Lower leg skin (tissue), 4 donors: ENCODE measurements at regions not wholly inside any gene's neighbourhood (a gene's known extent, or its start where the extent isn't known, plus 50 kb on each side); places are given as distances from the start of the nearest gene placed in this dataset.

Experiments
- DNase-seq, 2 donors: peaks; one replicate each; pipeline ENCODE4 v3.0.0-alpha.2; 2019; ENCODE audit warnings: low spot score in 2 of 2
- H3K4me3 ChIP-seq: fragments of 200-600 bp; sonication (generic); 2 replicates; pipeline ENCODE4 v1.5.1; 2017; ENCODE audit warnings: mild to moderate bottlenecking, low read depth; ENCODE audit not compliant: poor library complexity, severe bottlenecking
- CTCF ChIP-seq, 3 donors: fragments of 450-650 bp; IDR thresholded peaks; one replicate each; pipeline ENCODE4 v1.5.1; 2016; ENCODE audit warnings: antibody characterized with exemption in 3 of 3, mild to moderate bottlenecking in 3 of 3, moderate library complexity in 2 of 3
- POLR2A ChIP-seq, 2 donors: fragments of 450-650 bp; IDR thresholded peaks; one replicate each; pipeline ENCODE4 v1.6.1; 2016 to 2017; ENCODE audit warnings: antibody characterized with exemption in 2 of 2, mild to moderate bottlenecking in 1 of 2, moderate library complexity in 1 of 2
- WGBS, 2 donors: methylation state at CpG; one replicate each; pipeline ENCODE4 v1.1.5; 2018; 5-methylcytosine and 5-hydroxymethylcytosine counted together
- intact Hi-C: fragments of 100-400 bp; cut with DNase I; formaldehyde crosslinking; loops from one replicate; pipeline ENCODE4 v1.15.0; 2023; ENCODE audit warnings: low total_unique reads

GRCh38 chr2:221229099-221229498, 343.0 kb downstream of the EPHA4 start:
- TF ChIP-seq POLR2A (IDR thresholded peaks at IDR 0.05) (no peak), CTCF (IDR thresholded peaks at IDR 0.05) (no peak)
- H3K4me3 ChIP-seq: no peak overlapping the region
- no peak for DNase-seq
- intact Hi-C loops: no loop called here

DNA sequence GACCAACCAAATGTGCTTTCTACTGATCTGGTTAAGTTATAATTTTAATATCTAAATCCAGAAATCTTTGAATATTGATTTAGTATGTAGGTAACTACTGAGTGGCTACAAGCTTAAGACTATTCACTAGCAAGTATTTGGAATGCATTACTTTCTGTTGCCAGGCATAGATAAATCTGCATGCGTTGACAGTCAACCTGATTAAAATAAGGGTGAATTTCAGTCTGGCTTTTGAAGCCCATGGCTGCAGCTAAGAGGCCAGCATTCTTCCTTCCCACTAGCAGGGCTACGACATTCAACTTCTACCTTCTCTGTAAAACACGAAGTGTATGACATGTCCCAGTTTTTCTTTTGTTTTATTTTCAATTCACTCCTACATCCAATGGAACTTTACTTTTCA, 340.6 kb downstream of the EPHA4 start:
- 84 to 85% methylated on average over 3 of the region's 3 CpGs for WGBS, 2 donors
- TF ChIP-seq POLR2A (IDR thresholded peaks at IDR 0.05) (no peak), CTCF (IDR thresholded peaks at IDR 0.05) (no peak)
- no peak for DNase-seq
- intact Hi-C loops: loop anchor here (5.0 kb wide), 1 partner anchor 1316 kb away; no protein-coding TSS in a partner anchor
- H3K4me3 ChIP-seq: no peak overlapping the region

DNA sequence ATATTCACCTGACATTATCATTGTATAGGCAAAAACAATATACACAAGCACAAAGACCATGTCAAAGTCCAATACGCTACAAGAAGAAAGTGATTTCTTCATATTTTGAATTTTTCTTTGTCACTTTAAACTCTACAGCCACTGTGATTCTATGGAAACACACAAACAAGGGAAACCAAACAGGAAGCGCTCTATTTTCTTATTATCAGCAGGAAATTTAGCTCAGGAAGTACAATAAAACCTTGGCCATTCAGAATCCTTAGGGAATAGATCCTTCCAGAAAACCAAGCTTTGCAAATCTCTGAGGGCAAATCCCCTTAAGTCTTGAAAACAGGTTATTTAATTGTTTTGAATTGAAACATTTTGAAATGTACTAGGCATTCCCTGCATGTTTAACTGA, 336.2 kb downstream of the EPHA4 start:
- TF ChIP-seq POLR2A (IDR thresholded peaks at IDR 0.05): no peak
- TF ChIP-seq CTCF (IDR thresholded peaks at IDR 0.05): no peak
- H3K4me3 ChIP-seq: no peak overlapping the region
- no peak for DNase-seq
- intact Hi-C loops: no loop called here
- WGBS, 2 donors: 68 to 75% methylated on average over 2 of the region's 2 CpGs

GRCh38 chr2:221241072-221241471, 331.0 kb downstream of the EPHA4 start:
- no peak overlapping the region for H3K4me3 ChIP-seq
- intact Hi-C loops: no loop called here
- WGBS, 2 donors: 69 to 71% methylated on average over 3 of the region's 3 CpGs
- DNase-seq: no peak
- TF ChIP-seq CTCF (IDR thresholded peaks at IDR 0.05) (no peak), POLR2A (IDR thresholded peaks at IDR 0.05) (no peak)

DNA sequence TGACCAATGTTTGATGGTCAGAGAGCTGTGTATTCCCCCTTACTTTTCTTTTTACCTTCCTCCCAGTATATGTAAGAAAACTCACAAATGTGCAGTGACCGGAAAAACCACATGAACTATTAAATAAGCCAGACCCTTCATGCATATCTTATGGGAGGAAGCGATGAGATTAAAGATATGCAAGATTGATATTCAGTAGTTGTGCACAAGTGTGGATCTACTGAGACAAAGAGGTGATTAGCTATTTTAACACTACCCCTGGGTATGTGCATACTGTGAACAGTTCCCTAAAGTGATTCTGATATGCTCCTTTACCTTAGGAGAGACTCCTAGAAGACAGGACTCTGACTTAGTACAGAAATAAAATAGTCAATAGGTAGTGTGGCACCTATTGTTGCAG, 328.3 kb downstream of the EPHA4 start:
- DNase-seq: no peak
- intact Hi-C loops: no loop called here
- H3K4me3 ChIP-seq: no peak overlapping the region
- TF ChIP-seq CTCF (IDR thresholded peaks at IDR 0.05) (no peak), POLR2A (IDR thresholded peaks at IDR 0.05) (no peak)
- WGBS, 2 donors: 92 to 95% methylated on average over 2 of the region's 2 CpGs

DNA sequence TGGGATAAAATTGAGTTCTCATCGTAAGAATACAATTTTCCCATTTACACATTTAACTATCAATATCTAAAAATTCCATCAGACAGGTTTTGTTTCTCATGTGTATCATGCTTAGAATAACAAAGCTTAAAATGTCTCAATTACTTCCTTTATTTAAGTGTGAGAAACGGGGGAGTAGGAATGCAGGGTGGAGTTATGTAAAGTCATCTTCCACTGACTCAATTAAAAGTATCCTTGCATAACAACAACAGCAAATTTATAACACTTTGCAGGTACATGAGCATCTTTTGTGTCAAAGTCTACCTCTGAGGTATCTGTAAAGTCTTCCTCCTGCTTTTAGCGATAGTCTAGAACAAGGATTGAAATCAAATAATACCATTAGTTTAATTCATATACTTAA, 327.1 kb downstream of the EPHA4 start:
- intact Hi-C loops: no loop called here
- no peak for DNase-seq
- no peak overlapping the region for H3K4me3 ChIP-seq
- 64 to 71% methylated on average over 3 of the region's 3 CpGs for WGBS, 2 donors
- TF ChIP-seq CTCF (IDR thresholded peaks at IDR 0.05) (no peak), POLR2A (IDR thresholded peaks at IDR 0.05) (no peak)
